Osteoblast (primary cell): ENCODE measurements at regions not wholly inside any gene's neighbourhood (a gene's known extent, or its start where the extent isn't known, plus 50 kb on each side); places are given as distances from the start of the nearest gene placed in this dataset.

Experiments used
- DNase-seq: peaks from one replicate; pipeline ENCODE4 v3.0.0; 2011; ENCODE audit warnings: low spot score, mixed read lengths; ENCODE audit not compliant: insufficient read length; ENCODE audit errors: missing footprints
- H2AFZ ChIP-seq: 2 replicates; pipeline ENCODE4 v1.6.0; 2011; ENCODE audit warnings: mild to moderate bottlenecking, low read length
- H3K27ac ChIP-seq: 2 replicates; pipeline ENCODE4 v1.5.1; 2011; ENCODE audit warnings: mild to moderate bottlenecking, low read depth, low read length, moderate library complexity
- H3K27me3 ChIP-seq: 2 replicates; pipeline ENCODE4 v1.6.0; 2012; ENCODE audit warnings: mild to moderate bottlenecking, control low read depth, inconsistent platforms, low read length, moderate library complexity; ENCODE audit not compliant: insufficient read depth
- H3K36me3 ChIP-seq: 2 replicates; pipeline ENCODE4 v1.5.1; 2011; ENCODE audit warnings: mild to moderate bottlenecking, low read length, control low read depth, moderate library complexity; ENCODE audit not compliant: insufficient read depth
- H3K4me1 ChIP-seq: 2 replicates; pipeline ENCODE4 v1.5.1; 2011; ENCODE audit warnings: mild to moderate bottlenecking, low read length, control low read depth, moderate library complexity; ENCODE audit not compliant: insufficient read depth
- H3K4me2 ChIP-seq: 2 replicates; pipeline ENCODE4 v1.6.0; 2011; ENCODE audit warnings: mild to moderate bottlenecking, low read length; ENCODE audit not compliant: insufficient read depth
- H3K4me3 ChIP-seq: fragments of 200-600 bp; sonication (generic); 3 replicates; pipeline ENCODE4 v1.5.1; 2012; ENCODE audit warnings: mild to moderate bottlenecking, low read length, inconsistent platforms; ENCODE audit not compliant: insufficient read depth
- H3K79me2 ChIP-seq: 2 replicates; pipeline ENCODE4 v1.6.0; 2012; ENCODE audit warnings: mild to moderate bottlenecking, low read length, control low read depth, inconsistent platforms; ENCODE audit not compliant: insufficient read depth
- H3K9me3 ChIP-seq: 2 replicates; pipeline ENCODE4 v1.5.1; 2011; ENCODE audit warnings: low read depth, low read length, control low read depth
- H4K20me1 ChIP-seq: 2 replicates; pipeline ENCODE4 v1.6.0; 2012; ENCODE audit warnings: mild to moderate bottlenecking, low read length, control low read depth; ENCODE audit not compliant: insufficient read depth
- TF ChIP-seq, protein P1 (sequence below): IDR thresholded peaks from 2 replicates; pipeline ENCODE4 v1.5.1; 2011; ENCODE audit warnings: mild to moderate bottlenecking, low read depth, low read length, moderate library complexity; ENCODE audit errors: extremely low read depth

DNA sequence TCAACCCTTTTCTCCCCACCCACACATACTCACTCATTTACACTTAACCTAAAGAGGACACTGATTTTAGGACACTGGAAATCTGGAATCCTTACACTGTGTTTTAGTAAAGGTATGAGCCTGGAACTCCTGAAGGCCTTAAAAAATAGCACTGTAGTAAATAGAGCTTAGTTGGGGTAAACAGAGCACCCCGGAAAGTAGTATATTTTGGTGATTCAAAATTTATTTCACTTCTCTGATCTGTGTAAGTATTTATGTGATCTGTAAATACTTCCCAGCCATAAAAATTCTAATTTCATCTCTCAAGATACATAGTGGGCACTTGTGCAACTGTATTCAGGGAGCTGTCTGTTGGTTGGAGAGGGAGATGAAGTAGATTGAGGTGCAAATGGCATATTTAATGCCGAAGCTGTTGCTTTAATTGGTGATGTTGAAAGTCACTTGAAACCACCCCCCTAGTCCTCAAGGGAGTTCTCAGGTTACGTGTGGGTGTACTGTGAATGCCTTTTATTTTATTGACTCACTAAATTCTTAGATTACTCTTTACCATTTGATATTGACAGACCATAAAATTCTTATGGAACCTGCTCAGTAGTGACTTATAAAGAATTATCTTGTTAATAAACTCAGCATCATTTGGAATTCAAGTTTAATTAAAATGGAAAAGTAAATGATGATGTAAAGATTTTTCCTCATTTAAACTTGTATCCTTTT lies 154.9 kb downstream of the SOX4 start:
- H3K4me3 ChIP-seq = no peak overlapping the region
- DNase-seq = no peak
- H3K36me3 ChIP-seq = no peaks in the 10 kb centered on the region
- peaks cover 29% of the 10 kb centered on the region for H3K4me1 ChIP-seq
- peak overlapping the region; percentile 20 for H3K4me2 ChIP-seq
- TF ChIP-seq, protein P1, sequence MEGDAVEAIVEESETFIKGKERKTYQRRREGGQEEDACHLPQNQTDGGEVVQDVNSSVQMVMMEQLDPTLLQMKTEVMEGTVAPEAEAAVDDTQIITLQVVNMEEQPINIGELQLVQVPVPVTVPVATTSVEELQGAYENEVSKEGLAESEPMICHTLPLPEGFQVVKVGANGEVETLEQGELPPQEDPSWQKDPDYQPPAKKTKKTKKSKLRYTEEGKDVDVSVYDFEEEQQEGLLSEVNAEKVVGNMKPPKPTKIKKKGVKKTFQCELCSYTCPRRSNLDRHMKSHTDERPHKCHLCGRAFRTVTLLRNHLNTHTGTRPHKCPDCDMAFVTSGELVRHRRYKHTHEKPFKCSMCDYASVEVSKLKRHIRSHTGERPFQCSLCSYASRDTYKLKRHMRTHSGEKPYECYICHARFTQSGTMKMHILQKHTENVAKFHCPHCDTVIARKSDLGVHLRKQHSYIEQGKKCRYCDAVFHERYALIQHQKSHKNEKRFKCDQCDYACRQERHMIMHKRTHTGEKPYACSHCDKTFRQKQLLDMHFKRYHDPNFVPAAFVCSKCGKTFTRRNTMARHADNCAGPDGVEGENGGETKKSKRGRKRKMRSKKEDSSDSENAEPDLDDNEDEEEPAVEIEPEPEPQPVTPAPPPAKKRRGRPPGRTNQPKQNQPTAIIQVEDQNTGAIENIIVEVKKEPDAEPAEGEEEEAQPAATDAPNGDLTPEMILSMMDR = no peak
- H3K27ac ChIP-seq = no peak overlapping the region
- H4K20me1 ChIP-seq = no peaks in the 10 kb centered on the region
- H2AFZ ChIP-seq = no peak overlapping the region
- H3K79me2 ChIP-seq = no peaks in the 10 kb centered on the region
- no peaks in the 10 kb centered on the region for H3K27me3 ChIP-seq
- H3K9me3 ChIP-seq = no peaks in the 10 kb centered on the region

DNA sequence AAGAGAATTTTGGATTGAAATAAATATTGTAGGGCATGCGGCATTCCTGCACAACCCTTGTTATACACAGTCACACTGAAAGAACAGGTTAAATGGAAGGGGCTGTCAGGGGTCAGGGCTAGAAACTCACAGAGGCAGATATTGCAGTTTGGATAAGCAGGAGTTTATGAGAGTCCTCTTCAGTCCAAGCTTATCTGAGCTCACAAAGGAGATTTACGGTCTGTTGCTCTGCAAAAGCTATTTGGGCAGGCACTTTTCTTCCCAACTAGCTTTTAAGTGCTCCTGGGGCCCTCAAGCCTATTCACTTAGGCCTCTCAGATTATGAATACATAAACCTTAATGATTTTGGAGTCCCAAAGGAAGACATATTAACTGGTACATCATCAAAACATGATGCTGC lies 156.2 kb downstream of the SOX4 start:
- Histone ChIP-seq H2AFZ (no peak overlapping the region), H3K79me2 (no peaks in the 10 kb centered on the region), H3K4me3 (no peak overlapping the region), H3K36me3 (no peaks in the 10 kb centered on the region), H3K27me3 (no peaks in the 10 kb centered on the region), H3K27ac (no peak overlapping the region), H3K4me1 (peaks cover 39% of the 10 kb centered on the region), H3K9me3 (no peaks in the 10 kb centered on the region), H4K20me1 (no peaks in the 10 kb centered on the region), H3K4me2 (no peak overlapping the region)
- TF ChIP-seq, protein P1 = no peak
- no peak for DNase-seq

DNA sequence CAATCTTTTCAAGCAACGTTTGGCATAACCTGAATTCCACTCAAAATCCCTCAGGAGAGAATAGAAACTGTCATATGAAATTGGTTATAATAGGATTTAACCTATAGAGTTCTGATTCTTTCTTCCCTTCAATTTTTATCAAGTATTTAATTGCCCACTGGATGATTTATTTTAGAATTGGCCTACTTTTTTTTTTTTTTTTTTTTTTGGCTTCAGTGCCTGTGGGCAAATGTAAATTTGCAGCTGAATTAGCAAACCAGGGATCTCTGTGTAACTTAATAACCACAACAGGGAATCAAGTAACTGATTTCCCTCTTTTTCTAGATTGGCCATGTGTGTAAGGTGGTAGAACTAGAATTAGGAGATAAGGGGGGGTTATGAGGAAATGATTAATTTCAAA lies 157.0 kb downstream of the SOX4 start:
- no peak overlapping the region for H3K4me2 ChIP-seq
- no peaks in the 10 kb centered on the region for H3K79me2 ChIP-seq
- no peaks in the 10 kb centered on the region for H3K27me3 ChIP-seq
- no peak for DNase-seq
- TF ChIP-seq, protein P1 = no peak
- H2AFZ ChIP-seq = no peak overlapping the region
- H3K36me3 ChIP-seq = no peaks in the 10 kb centered on the region
- H3K4me3 ChIP-seq = no peak overlapping the region
- no peaks in the 10 kb centered on the region for H4K20me1 ChIP-seq
- no peak overlapping the region for H3K27ac ChIP-seq
- no peaks in the 10 kb centered on the region for H3K9me3 ChIP-seq
- H3K4me1 ChIP-seq = peaks cover 42% of the 10 kb centered on the region

DNA sequence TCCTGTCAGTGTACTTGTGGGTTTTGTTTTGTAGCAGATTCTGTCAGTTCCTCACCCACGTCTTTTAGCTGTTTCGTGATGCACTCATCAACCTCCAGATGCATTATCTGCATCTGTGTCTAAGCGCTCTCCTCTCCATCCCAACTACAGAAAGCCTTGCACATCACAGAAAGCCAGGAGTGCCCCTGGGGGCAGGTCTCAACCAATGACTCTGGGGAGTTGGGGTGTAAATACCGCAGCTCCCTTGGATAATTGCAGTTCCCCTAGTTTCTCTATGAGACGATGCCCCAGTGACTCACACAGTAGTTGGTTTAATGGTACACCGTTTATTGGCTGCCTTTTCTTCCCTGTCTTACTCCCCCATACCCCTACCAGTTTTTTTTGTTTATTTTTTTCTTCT lies 158.1 kb downstream of the SOX4 start:
- DNase-seq = no peak
- Histone ChIP-seq H3K27ac (no peak overlapping the region), H3K4me3 (no peak overlapping the region), H3K4me1 (peaks cover 42% of the 10 kb centered on the region), H4K20me1 (no peaks in the 10 kb centered on the region), H3K9me3 (no peaks in the 10 kb centered on the region), H3K27me3 (no peaks in the 10 kb centered on the region), H2AFZ (no peak overlapping the region), H3K4me2 (no peak overlapping the region), H3K36me3 (no peaks in the 10 kb centered on the region), H3K79me2 (no peaks in the 10 kb centered on the region)
- TF ChIP-seq, protein P1 = no peak
